HEK293T (cell line): ENCODE measurements at regions not wholly inside any gene's neighbourhood (a gene's known extent, or its start where the extent isn't known, plus 50 kb on each side); places are given as distances from the start of the nearest gene placed in this dataset.

Experiments used
- BHLHE40 ChIP-seq: fragments of 450-650 bp; IDR thresholded peaks from 2 replicates; pipeline ENCODE4 v1.6.1; 2016; ENCODE audit warnings: mild to moderate bottlenecking, moderate library complexity, borderline replicate concordance
- ELF4 ChIP-seq: fragments of 450-650 bp; IDR thresholded peaks from 2 replicates; pipeline ENCODE4 v1.6.1; 2017; ENCODE audit warnings: antibody characterized with exemption
- FOXA1 ChIP-seq: fragments of 450-650 bp; IDR thresholded peaks from 2 replicates; pipeline ENCODE4 v1.6.1; 2016; ENCODE audit warnings: mild to moderate bottlenecking
- FOXK2 ChIP-seq: fragments of 450-650 bp; IDR thresholded peaks from 2 replicates; pipeline ENCODE4 v1.6.1; 2016; ENCODE audit warnings: mild to moderate bottlenecking
- FOXM1 ChIP-seq: fragments of 450-650 bp; IDR thresholded peaks from 2 replicates; pipeline ENCODE4 v1.6.1; 2017; ENCODE audit warnings: mild to moderate bottlenecking, borderline replicate concordance
- HDGF ChIP-seq: fragments of 450-650 bp; IDR thresholded peaks from 2 replicates; pipeline ENCODE4 v1.6.1; 2017; ENCODE audit warnings: antibody characterized with exemption, borderline replicate concordance
- LEF1 ChIP-seq: fragments of 450-650 bp; IDR thresholded peaks from 2 replicates; pipeline ENCODE4 v1.6.1; 2017; ENCODE audit warnings: mild to moderate bottlenecking, borderline replicate concordance
- NFRKB ChIP-seq: fragments of 450-650 bp; IDR thresholded peaks from 2 replicates; pipeline ENCODE4 v1.6.1; 2016; ENCODE audit warnings: mild to moderate bottlenecking, moderate library complexity
- PKNOX1 ChIP-seq: fragments of 450-650 bp; IDR thresholded peaks from 2 replicates; pipeline ENCODE4 v1.6.1; 2016
- SP1 ChIP-seq: fragments of 450-650 bp; IDR thresholded peaks from 2 replicates; pipeline ENCODE4 v1.6.1; 2017
- SUZ12 ChIP-seq: fragments of 450-650 bp; IDR thresholded peaks from 2 replicates; pipeline ENCODE4 v1.6.1; 2016; ENCODE audit warnings: mild to moderate bottlenecking
- TARDBP ChIP-seq: fragments of 450-650 bp; IDR thresholded peaks from 2 replicates; pipeline ENCODE4 v1.6.1; 2016
- ZNF384 ChIP-seq: fragments of 450-650 bp; IDR thresholded peaks from 2 replicates; pipeline ENCODE4 v1.6.1; 2016

- TF ChIP-seq SP1: no peak
- TF ChIP-seq FOXA1: no peak
- TF ChIP-seq FOXM1: no peak
- TF ChIP-seq ELF4: no peak
- TF ChIP-seq PKNOX1: no peak
- no peak for TF ChIP-seq BHLHE40
- TF ChIP-seq TARDBP: no peak
- TF ChIP-seq SUZ12: no peak
- TF ChIP-seq ZNF384: no peak
- TF ChIP-seq LEF1: no peak
- no peak for TF ChIP-seq FOXK2
- TF ChIP-seq NFRKB: no peak
- no peak for TF ChIP-seq HDGF
Observed at GRCh38 chr5:124546643-124547042, 199.8 kb downstream of the ZNF608 start.
